OCI-LY1 (cell line): ENCODE measurements at regions not wholly inside any gene's neighbourhood (a gene's known extent, or its start where the extent isn't known, plus 50 kb on each side); places are given as distances from the start of the nearest gene placed in this dataset.

Experiments
- EZH2 ChIP-seq: fragments of 200-600 bp; sonication (generic), shearing (Covaris generic); IDR thresholded peaks from 2 replicates; pipeline ENCODE4 v1.8.0; 2017; ENCODE audit warnings: borderline replicate concordance, mixed run types, mild to moderate bottlenecking, antibody characterized with exemption, low read length, moderate library complexity, mixed read lengths
- TF ChIP-seq, protein P1 (sequence below): fragments of 200-600 bp; sonication (generic), shearing (Covaris generic); IDR thresholded peaks from 2 replicates; pipeline ENCODE4 v1.5.1; 2017; ENCODE audit warnings: mild to moderate bottlenecking, antibody characterized with exemption, low read length, moderate library complexity, mixed read lengths

DNA sequence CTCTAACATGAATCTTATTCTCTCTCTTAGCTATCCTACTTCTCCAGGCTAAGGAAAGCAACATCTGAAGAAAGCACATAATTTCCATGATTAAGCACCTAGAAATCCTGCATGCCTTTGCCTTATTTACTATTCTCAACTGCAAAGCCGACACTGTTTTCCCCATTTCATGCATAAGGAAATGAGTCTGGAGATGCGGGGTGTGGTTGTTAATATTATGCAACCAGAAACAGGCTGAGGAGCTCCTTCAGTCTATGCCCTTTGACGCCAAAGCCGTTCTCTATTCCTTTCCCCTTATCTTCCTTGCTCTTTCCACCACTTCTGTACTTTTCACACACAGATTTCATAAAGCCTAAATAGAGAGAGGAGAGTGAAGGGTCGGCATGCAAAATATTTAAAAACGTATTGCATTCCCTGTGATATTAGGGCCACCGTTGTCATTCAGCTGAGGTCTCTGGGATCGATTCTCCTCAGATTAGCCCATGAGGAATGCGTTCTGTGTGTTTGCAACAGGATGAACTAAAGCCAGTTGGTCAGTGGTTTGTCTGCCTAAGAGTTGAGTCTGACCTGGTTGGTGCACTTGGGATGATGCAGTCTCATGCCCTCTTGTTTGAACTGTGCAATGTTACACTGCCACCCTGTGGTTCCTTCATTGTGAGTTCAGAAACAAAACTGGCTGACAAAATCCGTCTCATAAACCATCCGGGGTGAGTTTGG lies 53.1 kb upstream of the PLEKHG7 start:
- TF ChIP-seq, protein P1, sequence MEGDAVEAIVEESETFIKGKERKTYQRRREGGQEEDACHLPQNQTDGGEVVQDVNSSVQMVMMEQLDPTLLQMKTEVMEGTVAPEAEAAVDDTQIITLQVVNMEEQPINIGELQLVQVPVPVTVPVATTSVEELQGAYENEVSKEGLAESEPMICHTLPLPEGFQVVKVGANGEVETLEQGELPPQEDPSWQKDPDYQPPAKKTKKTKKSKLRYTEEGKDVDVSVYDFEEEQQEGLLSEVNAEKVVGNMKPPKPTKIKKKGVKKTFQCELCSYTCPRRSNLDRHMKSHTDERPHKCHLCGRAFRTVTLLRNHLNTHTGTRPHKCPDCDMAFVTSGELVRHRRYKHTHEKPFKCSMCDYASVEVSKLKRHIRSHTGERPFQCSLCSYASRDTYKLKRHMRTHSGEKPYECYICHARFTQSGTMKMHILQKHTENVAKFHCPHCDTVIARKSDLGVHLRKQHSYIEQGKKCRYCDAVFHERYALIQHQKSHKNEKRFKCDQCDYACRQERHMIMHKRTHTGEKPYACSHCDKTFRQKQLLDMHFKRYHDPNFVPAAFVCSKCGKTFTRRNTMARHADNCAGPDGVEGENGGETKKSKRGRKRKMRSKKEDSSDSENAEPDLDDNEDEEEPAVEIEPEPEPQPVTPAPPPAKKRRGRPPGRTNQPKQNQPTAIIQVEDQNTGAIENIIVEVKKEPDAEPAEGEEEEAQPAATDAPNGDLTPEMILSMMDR = peak; percentile 83
- no peak for TF ChIP-seq EZH2
